ENCODE measurements at regions not wholly inside any gene's neighbourhood (a gene's known extent, or its start where the extent isn't known, plus 50 kb on each side); places are given as distances from the start of the nearest gene placed in this dataset.

GRCh38 chr15:87724330-87724729 lies 532.2 kb downstream of the NTRK3 start:
- TF ChIP-seq CTCF (IDR thresholded peaks at IDR 0.05 in 2 of 3, conservative IDR thresholded peaks at IDR 0.05 in 1 of 3; ENCODE audit: borderline replicate concordance in 1 of 3, insufficient read depth in 1 of 3, low read depth in 2 of 3, low read length in 2 of 3) (no peak), POLR2A (IDR thresholded peaks at IDR 0.05; ENCODE audit: borderline replicate concordance, extremely low read depth, insufficient read depth, insufficient read length) (no peak)
